H1 (cell line): ENCODE measurements at regions not wholly inside any gene's neighbourhood (a gene's known extent, or its start where the extent isn't known, plus 50 kb on each side); places are given as distances from the start of the nearest gene placed in this dataset.

Experiments used
- CTCF ChIA-PET: fragments of 300-600 bp; sonication (Branson Sonifier 250); formaldehyde crosslinking; loops from one replicate; lab custom pipeline; 2021; ENCODE audit not compliant: partially characterized antibody; lab: Charles Lee
- POLR2A ChIA-PET: fragments of 300-600 bp; sonication (Branson Sonifier 250); formaldehyde crosslinking; loops from one replicate; lab custom pipeline; 2021; ENCODE audit warnings: inconsistent platforms; ENCODE audit not compliant: partially characterized antibody; lab: Charles Lee
- DNase-seq, 2 experiments: peaks; one replicate each; pipeline versions ENCODE4 v3.0.0 to v3.0.0-alpha.2; 2010 to 2022; ENCODE audit warnings: low spot score in 2 of 2, low read depth in 1 of 2, mixed read lengths in 1 of 2
- FAIRE-seq: peaks from 2 replicates; lab custom pipeline; 2011; peaks lifted over from hg19 to GRCh38; lab: Jason Lieb, UNC
- H2AFZ ChIP-seq: 2 replicates; pipeline ENCODE4 v1.8.1; 2012; ENCODE audit warnings: low read length, inconsistent platforms
- H2AK5ac ChIP-seq: 2 replicates; pipeline ENCODE4 v1.6.1; 2013; ENCODE audit warnings: low read depth, low read length
- H2BK120ac ChIP-seq: replicated peaks from 2 replicates; pipeline ENCODE3; 2013; ENCODE audit warnings: low read depth, low read length, inconsistent platforms
- H2BK12ac ChIP-seq: 2 replicates; pipeline ENCODE4 v1.6.1; 2013; ENCODE audit warnings: low read depth, low read length
- H2BK15ac ChIP-seq: 2 replicates; pipeline ENCODE4 v1.6.1; 2013; ENCODE audit warnings: low read length
- H2BK20ac ChIP-seq: 2 replicates; pipeline ENCODE4 v1.6.1; 2013; ENCODE audit warnings: low read length
- H2BK5ac ChIP-seq: 2 replicates; pipeline ENCODE4 v1.6.1; 2013; ENCODE audit warnings: low read depth, low read length
- H3K14ac ChIP-seq: 2 replicates; pipeline ENCODE4 v1.6.1; 2013; ENCODE audit warnings: inconsistent platforms; ENCODE audit not compliant: insufficient read length
- H3K18ac ChIP-seq: 2 replicates; pipeline ENCODE4 v1.6.1; 2013; ENCODE audit warnings: low read length; ENCODE audit errors: extremely low read depth
- H3K23ac ChIP-seq: 2 replicates; pipeline ENCODE4 v1.6.1; 2013; ENCODE audit warnings: inconsistent platforms; ENCODE audit not compliant: insufficient read length
- H3K23me2 ChIP-seq: 2 replicates; pipeline ENCODE4 v1.6.1; 2013; ENCODE audit warnings: low read depth, low read length
- H3K27ac ChIP-seq: 2 replicates; pipeline ENCODE4 v1.6.1; 2011; ENCODE audit warnings: low read depth, low read length, inconsistent platforms
- H3K27me3 ChIP-seq, 4 experiments: replicated peaks in 1 of 4; 1 replicate in 1 of 4; 2 replicates in 3 of 4; pipeline versions ENCODE4 v1.6.1 to v1.8.1; 2011 to 2013; ENCODE audit warnings: low read length in 3 of 4, mild to moderate bottlenecking in 3 of 4, inconsistent platforms in 2 of 4, mixed read lengths in 2 of 4, moderate library complexity in 1 of 4; ENCODE audit not compliant: control insufficient read depth in 3 of 4, insufficient read depth in 3 of 4; ENCODE audit errors: extremely low read depth in 1 of 4
- H3K36me3 ChIP-seq, 4 experiments: 2 replicates each; pipeline versions ENCODE4 v1.6.1 to v1.8.1; 2011 to 2013; ENCODE audit warnings: mild to moderate bottlenecking in 4 of 4, low read length in 3 of 4, moderate library complexity in 2 of 4, control low read depth in 1 of 4, inconsistent platforms in 1 of 4; ENCODE audit not compliant: insufficient read depth in 4 of 4, control insufficient read depth in 2 of 4
- H3K4ac ChIP-seq: replicated peaks from 2 replicates; pipeline ENCODE3; 2013; ENCODE audit warnings: low read length, low read depth, mixed read lengths, inconsistent platforms; ENCODE audit not compliant: insufficient read length
- H3K4me1 ChIP-seq, 4 experiments: replicated peaks in 1 of 4; 1 replicate in 1 of 4; 2 replicates in 3 of 4; pipeline versions ENCODE4 v1.6.1 to v1.8.1; 2011 to 2013; ENCODE audit warnings: low read length in 3 of 4, inconsistent platforms in 2 of 4, mixed read lengths in 1 of 4; ENCODE audit not compliant: insufficient read depth in 4 of 4, control insufficient read depth in 3 of 4
- H3K4me2 ChIP-seq, 2 experiments: 2 replicates each; pipeline versions ENCODE4 v1.6.1 to v1.8.1; 2011 to 2013; ENCODE audit warnings: low read depth in 2 of 2, low read length in 2 of 2, control low read depth in 1 of 2, inconsistent platforms in 1 of 2, mild to moderate bottlenecking in 1 of 2; ENCODE audit not compliant: insufficient read depth in 1 of 2
- H3K4me3 ChIP-seq, 4 experiments: fragments of 200-600, 300-600 bp in 1 of 4; sonication (generic), shearing (Covaris generic), sonication (Bioruptor Twin) in 1 of 4; 2 replicates each; pipeline versions ENCODE4 v1.5.1 to v1.8.1; 2011 to 2016; ENCODE audit warnings: low read length in 4 of 4, low read depth in 3 of 4, control low read depth in 2 of 4, inconsistent platforms in 2 of 4, mild to moderate bottlenecking in 2 of 4, mixed read lengths in 1 of 4, moderate library complexity in 1 of 4; ENCODE audit not compliant: insufficient read depth in 2 of 4; ENCODE audit errors: extremely low read depth in 1 of 4
- H3K56ac ChIP-seq: replicated peaks from 2 replicates; pipeline ENCODE3; 2013; ENCODE audit warnings: low read depth, mild to moderate bottlenecking, mixed read lengths, low read length, inconsistent platforms; ENCODE audit not compliant: insufficient read length
- H3K79me1 ChIP-seq: 2 replicates; pipeline ENCODE4 v1.6.1; 2013; ENCODE audit warnings: low read depth, low read length, control low read depth
- H3K79me2 ChIP-seq, 2 experiments: 2 replicates each; pipeline versions ENCODE4 v1.6.1 to v1.8.1; 2012 to 2013; ENCODE audit warnings: low read length in 2 of 2, mild to moderate bottlenecking in 2 of 2, inconsistent platforms in 1 of 2; ENCODE audit not compliant: insufficient read depth in 2 of 2, control insufficient read depth in 1 of 2
- H3K9ac ChIP-seq, 4 experiments: replicated peaks in 1 of 4; 1 replicate in 1 of 4; 2 replicates in 3 of 4; pipeline versions ENCODE4 v1.6.1 to v1.8.1; 2011 to 2013; ENCODE audit warnings: low read depth in 3 of 4, low read length in 3 of 4, control low read depth in 2 of 4, mild to moderate bottlenecking in 2 of 4, moderate library complexity in 2 of 4, inconsistent platforms in 1 of 4; ENCODE audit errors: extremely low read depth in 1 of 4
- H3K9me3 ChIP-seq, 2 experiments: 2 replicates each; pipeline versions ENCODE4 v1.6.1 to v1.8.1; 2012 to 2013; ENCODE audit warnings: mild to moderate bottlenecking in 2 of 2, moderate library complexity in 2 of 2, control low read depth in 1 of 2, inconsistent platforms in 1 of 2, low read depth in 1 of 2, low read length in 1 of 2, mixed read lengths in 1 of 2; ENCODE audit not compliant: insufficient read depth in 2 of 2
- H4K20me1 ChIP-seq, 2 experiments: replicated peaks in 1 of 2; 2 replicates each; pipeline versions ENCODE3 to v1.8.1; 2011 to 2013; ENCODE audit warnings: inconsistent platforms in 2 of 2, low read length in 2 of 2, mild to moderate bottlenecking in 1 of 2; ENCODE audit not compliant: insufficient read depth in 2 of 2, control insufficient read depth in 1 of 2
- H4K5ac ChIP-seq: 2 replicates; pipeline ENCODE4 v1.6.1; 2013; ENCODE audit warnings: low read length, low read depth, mixed read lengths, inconsistent platforms; ENCODE audit not compliant: insufficient read length
- H4K8ac ChIP-seq: 2 replicates; pipeline ENCODE4 v1.8.0; 2013; ENCODE audit warnings: mild to moderate bottlenecking, moderate library complexity, low read length, inconsistent platforms; ENCODE audit not compliant: insufficient read depth; ENCODE audit errors: extremely low read depth
- H4K91ac ChIP-seq: replicated peaks from 2 replicates; pipeline ENCODE3; 2013; ENCODE audit warnings: low read length, mixed read lengths, inconsistent platforms; ENCODE audit not compliant: insufficient read length
- KDM1A ChIP-seq: fragments of 200-600, 300-600 bp; sonication (generic); IDR thresholded peaks from 2 replicates; pipeline ENCODE4 v1.7.1; 2016; ENCODE audit warnings: mild to moderate bottlenecking, low read length, borderline replicate concordance
- RNF2 ChIP-seq: fragments of 200-900, 300-1000 bp; sonication (generic); IDR thresholded peaks from 2 replicates; pipeline ENCODE4 v1.7.1; 2016; ENCODE audit warnings: borderline replicate concordance, low read depth, mild to moderate bottlenecking, antibody characterized with exemption, low read length; ENCODE audit not compliant: poor library complexity, severe bottlenecking; ENCODE audit errors: missing control alignments
- WGBS, 2 experiments: shearing (Covaris generic) in 1 of 2; methylation state at CpG; one replicate each; pipeline versions ENCODE4 v1.1.6 to v1.1.7; 2013 to 2015; ENCODE audit warnings: low lambda C conversion rate in 2 of 2, mixed read lengths in 2 of 2, inconsistent platforms in 1 of 2, low coverage in 1 of 2, missing lambda C conversion rate in 1 of 2; ENCODE audit not compliant: insufficient replicate concordance in 2 of 2, insufficient coverage in 1 of 2, insufficient read length in 1 of 2; ENCODE audit errors: extremely low coverage in 1 of 2, missing lambda C conversion rate in 1 of 2; 5-methylcytosine and 5-hydroxymethylcytosine counted together

GRCh38 chr16:86359571-86359970 lies 150.8 kb upstream of the FOXF1 start:
- DNase-seq: no peak
- Histone ChIP-seq H3K36me3 (no peaks in the 10 kb centered on the region), H3K23me2 (no peaks in the 10 kb centered on the region), H3K4me3 (no peak overlapping the region), H3K4me2 (peak overlapping the region in 1 of 2 experiments; percentile 33; a peak in 3 of 4 replicates), H4K20me1 (no peaks in the 10 kb centered on the region), H3K4ac (no peak overlapping the region), H3K27ac (no peak overlapping the region), H2BK15ac (0 out of 2 replicates have a peak overlapping the region, but pooled peaks have one; percentile 36), H3K9me3 (peaks cover 8% of the 10 kb centered on the region in 2 experiments; a peak in 3 of 4 replicates), H3K27me3 (no peaks in the 10 kb centered on the region), H2BK5ac (no peak overlapping the region), H3K4me1 (peaks cover 0 to 15% (median 3%) of the 10 kb centered on the region in 4 experiments; a peak in 3 of 7 replicates), H2BK120ac (no peak overlapping the region), H3K23ac (no peak overlapping the region), H4K91ac (no peak overlapping the region), H3K9ac (no peak overlapping the region), H4K5ac (no peak overlapping the region), H2AFZ (no peak overlapping the region), H2BK20ac (0 out of 2 replicates have a peak overlapping the region, but pooled peaks have one; percentile 66), H3K56ac (no peak overlapping the region), H2BK12ac (0 out of 2 replicates have a peak overlapping the region, but pooled peaks have one; percentile 64), H3K18ac (no peak overlapping the region), H4K8ac (no peak overlapping the region), H3K14ac (no peak overlapping the region), H3K79me2 (no peaks in the 10 kb centered on the region), H2AK5ac (peak overlapping the region; percentile 40; the same call in 1 of the 2 replicates), H3K79me1 (no peaks in the 10 kb centered on the region)
- WGBS, 2 experiments: 78% methylated on average over 5 of the region's 5 CpGs; no CpG with 5 or more reads in 1 of the 2 experiments
- ChIA-PET CTCF (interaction anchor here (1.0 to 3.0 kb wide), 9 partner anchors 11 to 158 kb away, joined by 3 to 12 read pairs (median 4); no protein-coding TSS in a partner anchor), POLR2A (interaction anchor here (1.4 kb wide), 1 partner anchor 12 kb away, joined by 3 read pairs; no protein-coding TSS in a partner anchor)
- no peak for FAIRE-seq
- no peak for TF ChIP-seq RNF2
- TF ChIP-seq KDM1A: peak; percentile 75; the same call in 1 of the 2 replicates
